Endothelial cell of umbilical vein (primary cell): ENCODE measurements at regions not wholly inside any gene's neighbourhood (a gene's known extent, or its start where the extent isn't known, plus 50 kb on each side); places are given as distances from the start of the nearest gene placed in this dataset.

ENCODE experiments used
- BruUV-seq: library from RNA; stranded (reverse); fragments of 400-500 nt; replicated peaks from 2 replicates; lab custom pipeline; 2021; lab: Mats Ljungman, UMichigan
- CTCF ChIA-PET: fragments of 300-600, 350-600 bp; sonication (Branson Sonifier 250); formaldehyde crosslinking; loops from one replicate; lab custom pipeline; 2021; ENCODE audit warnings: antibody characterized with exemption, inconsistent platforms; lab: Charles Lee
- POLR2A ChIA-PET: fragments of 300-600, 350-600 bp; sonication (Branson Sonifier 250); formaldehyde crosslinking; loops from one replicate; lab custom pipeline; 2021; ENCODE audit warnings: antibody characterized with exemption, inconsistent platforms; lab: Charles Lee
- DNase-seq: peaks from one replicate; pipeline ENCODE4 v3.0.0-alpha.2; 2011; ENCODE audit warnings: low read depth, low spot score
- FAIRE-seq: peaks from 2 replicates; lab custom pipeline; 2011; peaks lifted over from hg19 to GRCh38; lab: Jason Lieb, UNC
- H2AFZ ChIP-seq: 2 replicates; pipeline ENCODE4 v1.6.0; 2012; ENCODE audit warnings: low read depth, low read length, control low read depth, inconsistent platforms
- H3K27ac ChIP-seq: 2 replicates; pipeline ENCODE4 v1.5.1; 2011; ENCODE audit warnings: low read depth, mild to moderate bottlenecking, control low read depth, low read length, moderate library complexity; ENCODE audit not compliant: insufficient read depth
- H3K27me3 ChIP-seq, 2 experiments: 2 replicates each; pipeline versions ENCODE4 v1.6.0 to v1.6.1; 2011; ENCODE audit warnings: low read length in 2 of 2, mixed read lengths in 1 of 2; ENCODE audit not compliant: control insufficient read depth in 2 of 2, insufficient read depth in 2 of 2
- H3K36me3 ChIP-seq, 2 experiments: 2 replicates in 1 of 2; 3 replicates in 1 of 2; pipeline ENCODE4 v1.5.1; 2011; ENCODE audit warnings: low read length in 2 of 2, mild to moderate bottlenecking in 1 of 2, moderate library complexity in 1 of 2; ENCODE audit not compliant: control insufficient read depth in 2 of 2, insufficient read depth in 2 of 2; ENCODE audit errors: extremely low read depth in 1 of 2
- H3K4me1 ChIP-seq: 3 replicates; pipeline ENCODE4 v1.5.1; 2011; ENCODE audit warnings: mild to moderate bottlenecking, low read length; ENCODE audit not compliant: control insufficient read depth, insufficient read depth; ENCODE audit errors: extremely low read depth
- H3K4me2 ChIP-seq: 2 replicates; pipeline ENCODE4 v1.6.1; 2011; ENCODE audit warnings: low read length, control low read depth, mixed read lengths; ENCODE audit not compliant: insufficient read depth
- H3K4me3 ChIP-seq, 3 experiments: fragments of 200-600 bp in 1 of 3; sonication (generic), shearing (Covaris generic) in 1 of 3; replicated peaks in 1 of 3; 2 replicates each; pipeline ENCODE4 v1.5.1; 2011 to 2016; ENCODE audit warnings: control low read depth in 3 of 3, low read length in 3 of 3, mild to moderate bottlenecking in 2 of 3, inconsistent platforms in 1 of 3, low read depth in 1 of 3, moderate library complexity in 1 of 3; ENCODE audit not compliant: insufficient read depth in 1 of 3
- H3K79me2 ChIP-seq: 2 replicates; pipeline ENCODE4 v1.6.0; 2012; ENCODE audit warnings: low read length, inconsistent platforms; ENCODE audit not compliant: control insufficient read depth, insufficient read depth
- H3K9ac ChIP-seq: replicated peaks from 2 replicates; pipeline ENCODE3; 2011; ENCODE audit warnings: low read length, control low read depth; ENCODE audit not compliant: insufficient read depth; ENCODE audit errors: extremely low read depth
- H3K9me1 ChIP-seq: replicated peaks from 3 replicates; pipeline ENCODE4 v1.6.0; 2011; ENCODE audit warnings: mild to moderate bottlenecking, low read length; ENCODE audit not compliant: control insufficient read depth, insufficient read depth; ENCODE audit errors: extremely low read depth
- H3K9me3 ChIP-seq: replicated peaks from 2 replicates; pipeline ENCODE4 v1.5.1; 2012; ENCODE audit warnings: low read length, inconsistent platforms; ENCODE audit not compliant: control insufficient read depth, insufficient read depth
- H4K20me1 ChIP-seq: replicated peaks from 2 replicates; pipeline ENCODE3; 2011; ENCODE audit warnings: mild to moderate bottlenecking, low read length; ENCODE audit not compliant: control insufficient read depth, insufficient read depth; ENCODE audit errors: extremely low read depth
- CTCF ChIP-seq, 2 donors: IDR thresholded peaks; 1 replicate in 1 of 2; 2 replicates in 1 of 2; pipeline ENCODE4 v1.5.1; 2011; ENCODE audit warnings: low read length in 2 of 2, mild to moderate bottlenecking in 2 of 2, moderate library complexity in 2 of 2, control low read depth in 1 of 2, inconsistent platforms in 1 of 2, low read depth in 1 of 2; ENCODE audit not compliant: insufficient read depth in 1 of 2; ENCODE audit errors: extremely low read depth in 1 of 2
- EZH2 ChIP-seq: IDR thresholded peaks from 2 replicates; pipeline ENCODE4 v1.6.1; 2012; ENCODE audit warnings: borderline replicate concordance, low read depth, mild to moderate bottlenecking, moderate library complexity, low read length, inconsistent platforms; ENCODE audit not compliant: severe bottlenecking
- FOS ChIP-seq: IDR thresholded peaks from 2 replicates; pipeline ENCODE4 v1.6.1; 2011; ENCODE audit warnings: mild to moderate bottlenecking, low read length, moderate library complexity, borderline replicate concordance; ENCODE audit not compliant: insufficient read depth
- GATA2 ChIP-seq: IDR thresholded peaks from 2 replicates; pipeline ENCODE4 v1.7.0; 2011; ENCODE audit warnings: low read depth, mild to moderate bottlenecking, moderate library complexity, mixed read lengths, low read length; ENCODE audit not compliant: insufficient read length, insufficient read depth
- MAX ChIP-seq: IDR thresholded peaks from 2 replicates; pipeline ENCODE4 v1.6.1; 2011; ENCODE audit not compliant: insufficient read depth, insufficient read length
- MYC ChIP-seq: IDR thresholded peaks from one replicate; pipeline ENCODE4 v1.6.1; 2011; ENCODE audit warnings: mild to moderate bottlenecking, low read depth, low read length
- POLR2A ChIP-seq: IDR thresholded peaks from 2 replicates; pipeline ENCODE4 v1.6.1; 2012; ENCODE audit warnings: low read depth, mild to moderate bottlenecking, control low read depth, low read length
- POLR2AphosphoS5 ChIP-seq: IDR thresholded peaks from 2 replicates; pipeline ENCODE4 v1.6.1; 2012; ENCODE audit warnings: low read depth, mild to moderate bottlenecking, control low read depth, low read length, moderate library complexity; ENCODE audit not compliant: insufficient read depth
- dilution Hi-C: fragments of 300-500 bp; cut with MboI; formaldehyde crosslinking; loops from one replicate; pipeline ENCODE4 v1.15.0; 2019; ENCODE audit warnings: low sequenced_read_pairs; ENCODE audit not compliant: extremely low pct_ligation_motif_present
- intact Hi-C: fragments of 100-400 bp; cut with micrococcal nuclease; formaldehyde crosslinking; loops from one replicate; pipeline ENCODE4 v1.10.0; 2022

- Histone ChIP-seq H2AFZ (no peak overlapping the region), H3K4me1 (no peaks in the 10 kb centered on the region), H3K9me1 (no peaks in the 10 kb centered on the region), H3K4me2 (no peak overlapping the region), H3K79me2 (no peaks in the 10 kb centered on the region), H4K20me1 (no peaks in the 10 kb centered on the region), H3K9ac (no peak overlapping the region), H3K4me3 (no peak overlapping the region), H3K9me3 (no peaks in the 10 kb centered on the region), H3K27ac (no peak overlapping the region), H3K27me3 (no peaks in the 10 kb centered on the region), H3K36me3 (no peaks in the 10 kb centered on the region)
- ChIA-PET POLR2A (interaction anchor here (0.6 kb wide), 1 partner anchor 237 kb away, joined by 3 read pairs; no protein-coding TSS in a partner anchor), CTCF (no interaction called here)
- no peak for FAIRE-seq
- DNase-seq = no peak
- no TSS peak for BruUV-seq
- intact Hi-C loops (no loop called here), dilution Hi-C loops (no loop called here)
- TF ChIP-seq POLR2A = no peak
- TF ChIP-seq MAX = no peak
- no peak for TF ChIP-seq EZH2
- TF ChIP-seq GATA2 = no peak
- TF ChIP-seq FOS = no peak
- no peak for TF ChIP-seq MYC
- no peak for TF ChIP-seq CTCF (IDR thresholded peaks at IDR 0.05; ENCODE audit: extremely low read depth in 1 of 2, insufficient read depth in 1 of 2, low read depth in 1 of 2, low read length in 2 of 2)
- no peak for TF ChIP-seq POLR2AphosphoS5
Measured at GRCh38 chr15:69793431-69793780, 304.3 kb downstream of the TLE3 start.
